HEK293T (cell line): ENCODE measurements at regions not wholly inside any gene's neighbourhood (a gene's known extent, or its start where the extent isn't known, plus 50 kb on each side); places are given as distances from the start of the nearest gene placed in this dataset.

Source experiments
- ARNT ChIP-seq: fragments of 450-650 bp; IDR thresholded peaks from 2 replicates; pipeline ENCODE4 v1.6.1; 2017; ENCODE audit warnings: mild to moderate bottlenecking
- BHLHE40 ChIP-seq: fragments of 450-650 bp; IDR thresholded peaks from 2 replicates; pipeline ENCODE4 v1.6.1; 2016; ENCODE audit warnings: mild to moderate bottlenecking, moderate library complexity, borderline replicate concordance
- FOXM1 ChIP-seq: fragments of 450-650 bp; IDR thresholded peaks from 2 replicates; pipeline ENCODE4 v1.6.1; 2017; ENCODE audit warnings: mild to moderate bottlenecking, borderline replicate concordance
- LEF1 ChIP-seq: fragments of 450-650 bp; IDR thresholded peaks from 2 replicates; pipeline ENCODE4 v1.6.1; 2017; ENCODE audit warnings: mild to moderate bottlenecking, borderline replicate concordance
- SUZ12 ChIP-seq: fragments of 450-650 bp; IDR thresholded peaks from 2 replicates; pipeline ENCODE4 v1.6.1; 2016; ENCODE audit warnings: mild to moderate bottlenecking
- TARDBP ChIP-seq: fragments of 450-650 bp; IDR thresholded peaks from 2 replicates; pipeline ENCODE4 v1.6.1; 2016
- TF ChIP-seq, protein P1 (sequence below): fragments of 450-650 bp; IDR thresholded peaks from 2 replicates; pipeline ENCODE4 v1.6.1; 2016

DNA sequence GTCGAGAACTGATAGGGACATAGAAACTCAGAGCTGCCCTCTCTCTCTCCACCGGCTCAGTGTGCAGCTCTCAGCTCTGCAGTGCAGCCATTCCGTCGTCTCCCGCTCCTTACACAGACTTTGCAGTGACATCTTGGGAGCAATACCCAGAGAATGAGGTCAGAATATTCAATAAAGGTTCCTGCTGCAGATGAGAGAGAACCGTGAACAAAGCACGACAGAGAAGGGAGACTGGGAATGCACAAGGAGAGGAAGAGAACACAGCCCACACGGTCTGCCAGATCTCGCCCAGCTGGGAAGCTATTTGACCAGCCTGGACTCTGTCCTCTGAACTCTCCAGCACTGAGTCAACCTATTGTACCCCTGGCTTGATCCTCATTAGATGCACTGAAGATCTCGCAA lies 118.0 kb upstream of the PPARGC1A start:
- TF ChIP-seq FOXM1: no peak
- TF ChIP-seq ARNT: no peak
- TF ChIP-seq LEF1: no peak
- TF ChIP-seq TARDBP: no peak
- TF ChIP-seq BHLHE40: no peak
- no peak for TF ChIP-seq SUZ12
- TF ChIP-seq, protein P1, sequence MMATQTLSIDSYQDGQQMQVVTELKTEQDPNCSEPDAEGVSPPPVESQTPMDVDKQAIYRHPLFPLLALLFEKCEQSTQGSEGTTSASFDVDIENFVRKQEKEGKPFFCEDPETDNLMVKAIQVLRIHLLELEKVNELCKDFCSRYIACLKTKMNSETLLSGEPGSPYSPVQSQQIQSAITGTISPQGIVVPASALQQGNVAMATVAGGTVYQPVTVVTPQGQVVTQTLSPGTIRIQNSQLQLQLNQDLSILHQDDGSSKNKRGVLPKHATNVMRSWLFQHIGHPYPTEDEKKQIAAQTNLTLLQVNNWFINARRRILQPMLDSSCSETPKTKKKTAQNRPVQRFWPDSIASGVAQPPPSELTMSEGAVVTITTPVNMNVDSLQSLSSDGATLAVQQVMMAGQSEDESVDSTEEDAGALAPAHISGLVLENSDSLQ: no peak
